ENCODE measurements at regions not wholly inside any gene's neighbourhood (a gene's known extent, or its start where the extent isn't known, plus 50 kb on each side); places are given as distances from the start of the nearest gene placed in this dataset.
"Not testable (repeated sequence)": the region's sequence is repeated elsewhere in the genome, so short reads cannot be mapped to it uniquely, and the experiment has no call there.

- in situ Hi-C loops (cut with MboI; ENCODE audit: low pct_unique_long_range_greater_than_20kb, low sequenced_read_pairs), result no loop called here
- no peak for DNase-seq
Observed at GRCh38 chr10:124252097-124252715, 158.8 kb upstream of the CHST15 start.

GRCh38 chr10:124251317-124252065 is 158.1 kb upstream of the CHST15 start:
- no peak for DNase-seq

GRCh38 chr10:124250506-124250905 is 157.1 kb upstream of the CHST15 start:
- in situ Hi-C loops (cut with MboI; ENCODE audit: low pct_unique_long_range_greater_than_20kb, low sequenced_read_pairs), result no loop called here
- DNase-seq, result no peak

More at GRCh38 chr10:124251317-124252065, 158.1 kb upstream of the CHST15 start:
- in situ Hi-C loops (cut with MboI; ENCODE audit: low pct_unique_long_range_greater_than_20kb, low sequenced_read_pairs), result no loop called here

- no peak for DNase-seq
- in situ Hi-C loops (cut with MboI; ENCODE audit: low pct_unique_long_range_greater_than_20kb, low sequenced_read_pairs), result no loop called here
Observed at GRCh38 chr10:124249812-124250432, 156.5 kb upstream of the CHST15 start.

- no peak for DNase-seq
- in situ Hi-C loops (cut with MboI; ENCODE audit: low pct_unique_long_range_greater_than_20kb, low sequenced_read_pairs), result no loop called here
Observed at GRCh38 chr10:124249196-124249595, 155.8 kb upstream of the CHST15 start.

GRCh38 chr10:124248056-124249045 is 155.0 kb upstream of the CHST15 start:
- no peak for DNase-seq
- in situ Hi-C loops (cut with MboI; ENCODE audit: low pct_unique_long_range_greater_than_20kb, low sequenced_read_pairs), result no loop called here

- no peak for DNase-seq
- in situ Hi-C loops (cut with MboI; ENCODE audit: low pct_unique_long_range_greater_than_20kb, low sequenced_read_pairs), result no loop called here
Observed at GRCh38 chr10:124245806-124246440, 152.5 kb upstream of the CHST15 start.

GRCh38 chr10:124245191-124245590 is 151.8 kb upstream of the CHST15 start:
- DNase-seq, result no peak
- in situ Hi-C loops (cut with MboI; ENCODE audit: low pct_unique_long_range_greater_than_20kb, low sequenced_read_pairs), result no loop called here

GRCh38 chr10:124244256-124244877 is 151.0 kb upstream of the CHST15 start:
- in situ Hi-C loops (cut with MboI; ENCODE audit: low pct_unique_long_range_greater_than_20kb, low sequenced_read_pairs), result no loop called here

GRCh38 chr10:124243702-124244121 is 150.3 kb upstream of the CHST15 start:
- in situ Hi-C loops (cut with MboI; ENCODE audit: low pct_unique_long_range_greater_than_20kb, low sequenced_read_pairs), result no loop called here
- no peak for DNase-seq

More at GRCh38 chr10:124244256-124244877, 151.0 kb upstream of the CHST15 start:
- no peak for DNase-seq

GRCh38 chr10:124242791-124243190 is 149.4 kb upstream of the CHST15 start:
- no peak for DNase-seq
- in situ Hi-C loops (cut with MboI; ENCODE audit: low pct_unique_long_range_greater_than_20kb, low sequenced_read_pairs), result no loop called here

- in situ Hi-C loops (cut with MboI; ENCODE audit: low pct_unique_long_range_greater_than_20kb, low sequenced_read_pairs), result no loop called here
- DNase-seq, result no peak
Observed at GRCh38 chr10:124242365-124242764, 149.0 kb upstream of the CHST15 start.

- in situ Hi-C loops (cut with MboI; ENCODE audit: low pct_unique_long_range_greater_than_20kb, low sequenced_read_pairs); DNase-seq: not testable (repeated sequence)
Observed at GRCh38 chr10:124241510-124241909, 148.1 kb upstream of the CHST15 start.

- no peak for DNase-seq
- in situ Hi-C loops (cut with MboI; ENCODE audit: low pct_unique_long_range_greater_than_20kb, low sequenced_read_pairs), result no loop called here
Observed at GRCh38 chr10:124240839-124241291, 147.5 kb upstream of the CHST15 start.

GRCh38 chr10:124239696-124240095 is 146.3 kb upstream of the CHST15 start:
- in situ Hi-C loops (cut with MboI; ENCODE audit: low pct_unique_long_range_greater_than_20kb, low sequenced_read_pairs), result no loop called here
- no peak for DNase-seq

- no peak for DNase-seq
- in situ Hi-C loops (cut with MboI; ENCODE audit: low pct_unique_long_range_greater_than_20kb, low sequenced_read_pairs), result no loop called here
Observed at GRCh38 chr10:124239134-124239533, 145.7 kb upstream of the CHST15 start.

GRCh38 chr10:124238367-124238766 is 145.0 kb upstream of the CHST15 start:
- in situ Hi-C loops (cut with MboI; ENCODE audit: low pct_unique_long_range_greater_than_20kb, low sequenced_read_pairs), result no loop called here
- no peak for DNase-seq

GRCh38 chr10:124237282-124237961 is 144.0 kb upstream of the CHST15 start:
- no peak for DNase-seq
- in situ Hi-C loops (cut with MboI; ENCODE audit: low pct_unique_long_range_greater_than_20kb, low sequenced_read_pairs), result no loop called here

All from KBM-7 (cell line).